HuH-7.5 (cell line): ENCODE measurements at regions not wholly inside any gene's neighbourhood (a gene's known extent, or its start where the extent isn't known, plus 50 kb on each side); places are given as distances from the start of the nearest gene placed in this dataset.

Experiments
- DNase-seq: peaks from one replicate; pipeline ENCODE4 v3.0.0; 2011; ENCODE audit warnings: low spot score

GRCh38 chr7:85890244-85890811 lies 703.5 kb upstream of the SEMA3D start:
- peak; percentile 20 for DNase-seq

- DNase-seq: no peak
Observed at GRCh38 chr7:85887133-85887532, 700.3 kb upstream of the SEMA3D start.

GRCh38 chr7:85882335-85882734 lies 695.5 kb upstream of the SEMA3D start:
- no peak for DNase-seq

- no peak for DNase-seq
Observed at GRCh38 chr7:85875398-85875797, 688.5 kb upstream of the SEMA3D start.

GRCh38 chr7:85866540-85866939 lies 679.7 kb upstream of the SEMA3D start:
- no peak for DNase-seq

GRCh38 chr7:85851571-85852193 lies 664.8 kb upstream of the SEMA3D start:
- DNase-seq: no peak

GRCh38 chr7:85850381-85850780 lies 663.5 kb upstream of the SEMA3D start:
- DNase-seq: no peak

- DNase-seq: no peak
Observed at GRCh38 chr7:85840554-85840953, 653.7 kb upstream of the SEMA3D start.

GRCh38 chr7:85833066-85833465 lies 646.2 kb upstream of the SEMA3D start:
- no peak for DNase-seq

- DNase-seq: no peak
Observed at GRCh38 chr7:85830982-85831381, 644.1 kb upstream of the SEMA3D start.

- DNase-seq: no peak
Observed at GRCh38 chr7:85829817-85830432, 643.1 kb upstream of the SEMA3D start.

GRCh38 chr7:85829176-85829575 lies 642.3 kb upstream of the SEMA3D start:
- DNase-seq: no peak

- DNase-seq: no peak
Observed at GRCh38 chr7:85828614-85829013, 641.8 kb upstream of the SEMA3D start.

- DNase-seq: no peak
Observed at GRCh38 chr7:85823396-85824080, 636.7 kb upstream of the SEMA3D start.

- no peak for DNase-seq
Observed at GRCh38 chr7:85821926-85822325, 635.1 kb upstream of the SEMA3D start.

- DNase-seq: no peak
Observed at GRCh38 chr7:85820702-85821443, 634.0 kb upstream of the SEMA3D start.

GRCh38 chr7:85815526-85815925 lies 628.7 kb upstream of the SEMA3D start:
- no peak for DNase-seq

- no peak for DNase-seq
Observed at GRCh38 chr7:85806321-85806720, 619.5 kb upstream of the SEMA3D start.

- DNase-seq: no peak
Observed at GRCh38 chr7:85805656-85806055, 618.8 kb upstream of the SEMA3D start.

GRCh38 chr7:85805249-85805648 lies 618.4 kb upstream of the SEMA3D start:
- no peak for DNase-seq

GRCh38 chr7:85802211-85802610 lies 615.4 kb upstream of the SEMA3D start:
- DNase-seq: no peak

- DNase-seq: no peak
Observed at GRCh38 chr7:85796956-85797355, 610.1 kb upstream of the SEMA3D start.
